ENCODE measurements at regions not wholly inside any gene's neighbourhood (a gene's known extent, or its start where the extent isn't known, plus 50 kb on each side); places are given as distances from the start of the nearest gene placed in this dataset.
"Not testable (repeated sequence)": the region's sequence is repeated elsewhere in the genome, so short reads cannot be mapped to it uniquely, and the experiment has no call there.

- Histone ChIP-seq H4K20me1 (ENCODE audit: control insufficient read depth, insufficient read depth, low read depth, low read length) (no peaks in the 10 kb centered on the region), H3K27me3 (ENCODE audit: control insufficient read depth, low read length) (no peaks in the 10 kb centered on the region), H3K36me3 (ENCODE audit: control insufficient read depth, low read length) (no peaks in the 10 kb centered on the region), H3K9me3 (ENCODE audit: control insufficient read depth, insufficient read depth, low read length) (no peaks in the 10 kb centered on the region), H3K4me3 (ENCODE audit: low read length) (no peak overlapping the region), H3K9me2 (replicated peaks; ENCODE audit: control insufficient read depth, low read length) (no peaks in the 10 kb centered on the region), H3F3A (ENCODE audit: control insufficient read depth, insufficient read depth) (no peaks in the 10 kb centered on the region), H3K27ac (ENCODE audit: low read depth, low read length) (no peak overlapping the region), H3K79me2 (ENCODE audit: control insufficient read depth, low read length) (no peaks in the 10 kb centered on the region), H3K4me1 (ENCODE audit: control insufficient read depth, low read length) (no peaks in the 10 kb centered on the region), H3K4me2 (ENCODE audit: low read length) (no peak overlapping the region)
- TF ChIP-seq EZH2phosphoT487 (IDR thresholded peaks at IDR 0.05; ENCODE audit: borderline replicate concordance, low read length) = no peak
- TF ChIP-seq CTCF (IDR thresholded peaks at IDR 0.05; ENCODE audit: low read depth, low read length, poor library complexity, severe bottlenecking) = no peak
Observed at GRCh38 chr16:85204242-85205010, 92.2 kb upstream of the CIBAR2 start.

- H3K79me2 ChIP-seq (ENCODE audit: control insufficient read depth, low read length); H3K9me3 ChIP-seq (ENCODE audit: control insufficient read depth, insufficient read depth, low read length); H4K20me1 ChIP-seq (ENCODE audit: control insufficient read depth, insufficient read depth, low read depth, low read length); H3K27ac ChIP-seq (ENCODE audit: low read depth, low read length); H3K4me3 ChIP-seq (ENCODE audit: low read length); H3K4me2 ChIP-seq (ENCODE audit: low read length); H3K36me3 ChIP-seq (ENCODE audit: control insufficient read depth, low read length); H3K27me3 ChIP-seq (ENCODE audit: control insufficient read depth, low read length); H3K9me2 ChIP-seq (replicated peaks; ENCODE audit: control insufficient read depth, low read length); H3F3A ChIP-seq (ENCODE audit: control insufficient read depth, insufficient read depth); H3K4me1 ChIP-seq (ENCODE audit: control insufficient read depth, low read length): not testable (repeated sequence)
Observed at GRCh38 chr16:85205257-85205656, 93.0 kb upstream of the CIBAR2 start.

GRCh38 chr16:85205747-85206471 is 93.6 kb upstream of the CIBAR2 start:
- Histone ChIP-seq H3K79me2 (ENCODE audit: control insufficient read depth, low read length) (no peaks in the 10 kb centered on the region), H4K20me1 (ENCODE audit: control insufficient read depth, insufficient read depth, low read depth, low read length) (no peaks in the 10 kb centered on the region), H3K4me1 (ENCODE audit: control insufficient read depth, low read length) (no peaks in the 10 kb centered on the region), H3K27me3 (ENCODE audit: control insufficient read depth, low read length) (no peaks in the 10 kb centered on the region), H3F3A (ENCODE audit: control insufficient read depth, insufficient read depth) (no peaks in the 10 kb centered on the region), H3K9me3 (ENCODE audit: control insufficient read depth, insufficient read depth, low read length) (no peaks in the 10 kb centered on the region), H3K4me3 (ENCODE audit: low read length) (no peak overlapping the region), H3K4me2 (ENCODE audit: low read length) (no peak overlapping the region), H3K36me3 (ENCODE audit: control insufficient read depth, low read length) (no peaks in the 10 kb centered on the region), H3K27ac (ENCODE audit: low read depth, low read length) (no peak overlapping the region), H3K9me2 (replicated peaks; ENCODE audit: control insufficient read depth, low read length) (no peaks in the 10 kb centered on the region)
- TF ChIP-seq CTCF (IDR thresholded peaks at IDR 0.05; ENCODE audit: low read depth, low read length, poor library complexity, severe bottlenecking) (no peak), EZH2phosphoT487 (IDR thresholded peaks at IDR 0.05; ENCODE audit: borderline replicate concordance, low read length) (no peak)
